Stimulated activated CD4-positive, alpha-beta T cell treated with anti-CD3 and anti-CD28 coated beads, TNF-alpha, amount 100 ng/mL, for 24 hours (primary cell): ENCODE measurements at regions not wholly inside any gene's neighbourhood (a gene's known extent, or its start where the extent isn't known, plus 50 kb on each side); places are given as distances from the start of the nearest gene placed in this dataset.

Experiments
- DNase-seq, 3 experiments: peaks; one replicate each; pipeline ENCODE4 v3.0.0-alpha.2; 2020; ENCODE audit warnings: low read depth in 3 of 3

DNA sequence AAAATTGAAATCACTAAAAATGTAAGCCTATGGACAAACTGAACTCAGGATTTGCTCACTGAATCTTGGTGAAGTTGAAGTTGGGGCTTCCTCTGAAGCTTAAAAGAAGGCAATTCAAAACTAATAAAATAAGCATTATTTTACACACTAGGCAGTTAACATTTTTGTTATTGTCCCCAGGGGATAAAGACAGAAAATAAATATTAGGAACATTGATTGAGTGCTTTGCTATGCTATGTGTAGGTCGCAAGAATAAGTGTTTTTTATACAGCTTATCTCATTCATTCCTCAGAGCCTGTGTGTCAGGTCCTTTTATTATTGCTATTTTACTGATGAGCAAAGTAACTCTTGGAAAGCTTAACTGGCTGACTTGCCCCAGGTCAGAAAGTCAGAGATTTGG, 82.2 kb downstream of the ZNF608 start:
- DNase-seq: no peak

DNA sequence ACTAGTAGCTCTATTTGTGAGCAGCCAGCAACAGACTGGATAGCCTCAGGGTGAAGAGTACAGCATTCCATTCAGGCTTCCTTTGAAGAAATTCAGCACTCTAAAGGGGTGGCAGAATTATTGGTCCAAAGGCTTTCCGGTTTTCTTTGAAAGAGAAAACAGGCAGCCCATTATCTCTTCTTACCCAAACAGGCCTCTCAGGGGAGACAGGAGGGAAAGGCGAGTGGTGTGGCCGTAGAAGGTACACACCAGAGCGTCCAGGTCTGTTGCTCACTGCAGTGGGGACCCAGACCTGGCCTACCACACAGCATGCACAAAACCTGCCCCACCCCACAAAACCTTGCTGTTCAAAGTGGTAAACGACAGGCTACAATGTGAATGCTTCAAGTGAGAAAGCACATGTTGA, 83.3 kb downstream of the ZNF608 start:
- DNase-seq: no peak

DNA sequence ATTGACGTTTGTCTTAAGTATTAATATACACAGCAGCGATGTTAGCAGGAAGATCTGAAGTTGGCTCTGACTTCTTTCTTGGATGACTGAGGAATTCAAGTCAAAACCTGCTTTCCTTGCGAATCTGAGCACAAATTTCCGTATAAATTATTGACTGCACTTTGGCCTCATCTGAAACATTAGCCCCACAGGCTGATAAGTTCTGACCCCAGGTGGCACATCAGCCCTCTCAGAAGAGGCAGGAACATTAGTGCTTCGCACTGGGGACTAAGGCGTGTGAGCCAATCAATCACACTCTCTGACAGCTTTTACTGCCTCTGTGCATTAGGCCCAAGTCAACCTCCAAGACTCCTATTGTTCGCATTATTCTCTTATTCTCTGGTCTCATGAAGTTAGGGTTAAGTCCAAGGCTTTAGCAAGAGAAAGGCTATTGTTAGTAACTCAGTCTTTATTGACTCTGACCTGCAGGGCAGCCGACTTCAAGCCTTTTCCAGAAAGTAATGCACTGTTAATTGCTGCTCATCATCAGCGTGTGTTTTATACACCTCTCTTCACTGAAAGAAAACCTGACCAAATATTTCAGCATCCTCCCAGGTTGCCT, 84.2 kb downstream of the ZNF608 start:
- no peak for DNase-seq

DNA sequence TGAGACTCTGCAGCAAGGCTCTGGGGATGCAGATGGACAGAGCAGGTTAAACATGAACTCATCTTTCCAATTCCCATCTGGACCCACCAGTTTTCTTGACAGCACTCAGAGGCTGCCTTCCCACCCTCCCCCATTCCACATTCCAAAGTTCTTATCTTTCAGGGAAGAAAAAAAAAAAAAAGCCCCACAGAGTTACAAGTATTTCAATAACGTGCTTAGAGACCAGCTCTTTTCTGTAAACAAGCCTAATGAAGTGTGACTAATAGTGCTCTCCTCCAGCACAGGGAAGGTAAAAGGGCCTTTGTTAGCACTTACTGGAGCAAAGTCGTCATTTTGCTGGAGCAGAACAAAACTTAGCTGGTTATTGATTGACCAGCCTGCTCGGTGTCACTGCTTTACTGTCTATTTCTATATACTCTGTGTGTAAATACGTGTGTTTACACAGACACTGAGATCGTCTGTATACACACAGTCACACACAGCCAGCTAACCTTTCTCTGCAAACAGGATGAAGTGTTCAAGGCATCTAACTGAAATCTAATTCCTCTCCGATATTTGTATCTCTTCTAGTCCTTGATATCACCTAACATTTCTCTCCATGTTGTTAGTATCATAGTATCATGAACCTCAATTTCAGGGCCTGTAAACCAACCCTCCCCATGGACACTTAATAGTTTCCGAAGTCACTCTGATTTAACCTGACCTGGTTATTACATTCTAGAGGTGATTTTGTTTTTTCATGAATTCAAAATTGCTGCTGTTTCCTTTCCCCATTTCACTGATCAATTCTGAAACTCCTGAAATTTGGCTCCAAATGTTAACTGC, 84.9 kb downstream of the ZNF608 start:
- DNase-seq: no peak

DNA sequence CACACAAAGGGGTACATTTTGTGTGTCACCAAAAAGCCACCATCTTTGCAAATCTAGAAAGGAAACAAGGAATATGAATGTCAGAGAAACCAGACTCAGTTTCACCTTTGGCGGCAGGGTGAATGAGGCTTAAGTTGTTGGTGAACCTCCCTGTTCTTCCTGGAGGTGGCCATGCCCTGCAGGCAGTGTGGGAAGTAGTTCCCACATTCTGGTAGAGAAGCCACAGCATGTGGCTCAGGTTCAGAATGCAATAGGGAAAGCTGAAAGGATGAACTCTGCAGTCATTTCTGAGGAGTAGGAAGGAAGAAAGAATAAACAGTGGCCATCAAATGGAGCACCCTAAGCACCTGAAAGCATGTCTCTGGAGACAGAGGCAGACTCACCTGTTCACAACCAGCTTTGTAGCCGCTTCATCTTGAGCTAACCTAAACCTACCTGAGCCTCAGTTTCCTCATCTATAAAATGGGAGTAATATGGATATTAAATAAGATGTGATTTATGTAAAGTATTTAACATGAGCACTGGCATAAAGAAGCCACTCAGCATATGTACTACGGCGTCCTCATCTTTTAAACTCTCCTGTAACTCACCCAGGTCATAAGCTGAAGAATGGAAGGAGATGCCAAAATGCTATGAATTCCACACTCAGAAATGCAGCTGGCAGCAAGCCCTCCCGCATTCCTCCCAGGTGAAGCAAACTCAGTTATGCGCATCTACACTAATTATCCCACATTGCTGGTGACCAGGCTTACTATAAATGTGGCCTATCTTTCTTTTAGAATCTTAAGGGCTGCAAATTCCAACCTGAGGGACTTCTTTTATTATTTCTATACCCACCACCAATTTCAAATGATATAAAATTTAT, 86.0 kb downstream of the ZNF608 start:
- no peak for DNase-seq

DNA sequence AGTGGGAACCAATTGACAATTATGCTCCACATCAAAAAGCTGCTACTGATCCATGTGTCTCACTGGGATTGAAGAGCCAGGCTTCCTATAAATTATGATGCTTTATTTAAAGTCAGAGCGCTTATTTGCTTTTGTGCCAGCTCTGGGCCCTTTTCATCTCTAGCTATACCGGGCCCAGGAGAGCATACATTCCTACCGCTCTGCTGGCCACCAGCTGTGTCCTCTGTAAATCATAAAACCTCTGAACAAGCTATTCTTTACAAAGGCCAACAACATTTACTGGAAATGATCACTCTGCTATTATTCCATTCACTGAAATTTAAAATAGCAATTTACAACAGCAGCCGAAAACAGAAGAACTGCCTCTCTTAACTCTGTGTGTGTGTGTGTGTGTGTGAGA, 86.6 kb downstream of the ZNF608 start:
- no peak for DNase-seq

DNA sequence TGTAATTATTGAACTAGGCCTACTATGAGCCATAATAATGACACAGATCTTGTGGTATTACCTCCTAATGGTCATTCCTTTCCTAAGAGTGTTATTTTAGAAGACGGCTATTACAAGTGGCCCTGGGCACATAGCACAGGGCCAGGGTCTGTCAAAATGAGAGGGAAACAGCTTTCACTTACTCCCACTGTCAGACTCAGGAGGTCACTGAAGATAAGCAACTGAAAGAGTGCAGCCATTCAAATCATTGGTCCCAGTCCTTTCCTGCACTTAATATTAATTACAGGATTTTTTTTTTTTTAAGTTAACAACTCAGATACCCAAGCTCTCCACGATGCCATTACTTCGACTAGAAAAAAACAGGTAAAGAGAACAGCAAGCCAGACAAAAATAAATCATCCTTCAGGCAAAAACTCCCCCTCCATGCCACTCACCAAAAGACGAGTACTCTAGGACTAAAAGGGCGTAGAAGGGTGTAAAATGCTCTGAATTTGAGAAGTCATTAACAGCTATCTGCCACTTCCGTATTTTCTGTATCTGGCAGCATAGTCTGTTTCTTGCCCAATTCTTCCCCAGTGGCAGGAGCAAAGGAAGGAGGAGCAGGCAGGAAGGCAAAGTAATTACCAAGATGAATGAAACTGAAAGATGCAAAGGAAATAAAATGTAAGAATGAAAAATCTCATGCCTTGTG, 87.4 kb downstream of the ZNF608 start:
- DNase-seq: no peak

DNA sequence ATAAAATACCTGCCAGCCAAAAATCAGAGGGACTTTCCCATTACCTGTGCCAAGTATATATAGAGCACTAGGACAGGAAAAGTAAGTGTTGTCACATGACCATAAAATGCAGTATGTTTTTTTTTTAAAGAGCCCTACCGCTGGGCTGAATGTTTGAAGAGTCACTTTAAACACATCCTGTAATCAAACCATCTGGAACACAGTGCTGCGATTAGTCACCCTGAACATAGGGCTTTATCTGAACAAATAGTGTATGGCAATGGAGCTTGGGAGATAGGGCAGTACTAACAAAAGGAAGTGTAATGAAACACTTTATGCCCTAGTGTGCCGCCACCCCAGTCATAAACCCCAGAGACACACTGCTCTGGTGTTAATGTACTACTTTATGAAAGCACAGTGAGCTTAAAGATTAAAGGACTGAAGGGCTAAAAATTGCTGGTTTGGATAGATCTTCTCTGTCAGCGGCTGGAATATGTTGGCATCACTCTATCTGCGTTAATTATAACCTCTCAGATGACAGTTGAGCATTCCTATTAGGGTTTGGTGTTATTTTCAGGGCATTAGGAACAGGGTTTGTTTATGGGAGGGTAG, 90.4 kb downstream of the ZNF608 start:
- no peak for DNase-seq

DNA sequence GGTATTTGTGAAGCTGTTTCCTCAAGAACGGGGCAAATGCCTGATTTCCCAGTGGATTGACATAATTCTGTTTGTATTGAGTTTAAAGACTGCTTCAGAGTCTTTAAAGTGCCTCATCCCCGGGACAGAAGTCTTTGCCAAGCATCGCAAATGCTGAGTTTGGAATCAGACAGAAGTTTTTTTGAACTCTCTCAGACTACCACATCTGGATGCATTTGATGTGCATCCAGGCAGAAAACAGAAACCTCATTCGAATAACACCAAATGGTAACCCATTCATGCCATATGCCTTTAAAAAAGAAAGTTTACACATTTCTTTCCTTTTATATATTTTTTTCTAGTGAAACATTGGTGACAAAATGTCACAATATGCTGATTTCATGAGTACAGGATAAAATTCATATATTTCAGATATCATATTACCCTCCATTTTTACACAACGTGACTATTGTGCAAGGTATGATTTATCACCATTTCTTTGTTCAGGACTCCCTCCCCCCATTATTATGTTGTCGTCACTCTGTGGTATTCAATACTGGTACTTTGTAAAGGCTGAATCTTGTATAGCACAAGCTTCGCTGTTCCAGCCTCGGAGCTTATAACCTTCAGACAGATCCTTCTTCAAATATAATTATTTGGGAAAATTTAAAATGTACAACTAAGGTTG, 91.1 kb downstream of the ZNF608 start:
- no peak for DNase-seq

DNA sequence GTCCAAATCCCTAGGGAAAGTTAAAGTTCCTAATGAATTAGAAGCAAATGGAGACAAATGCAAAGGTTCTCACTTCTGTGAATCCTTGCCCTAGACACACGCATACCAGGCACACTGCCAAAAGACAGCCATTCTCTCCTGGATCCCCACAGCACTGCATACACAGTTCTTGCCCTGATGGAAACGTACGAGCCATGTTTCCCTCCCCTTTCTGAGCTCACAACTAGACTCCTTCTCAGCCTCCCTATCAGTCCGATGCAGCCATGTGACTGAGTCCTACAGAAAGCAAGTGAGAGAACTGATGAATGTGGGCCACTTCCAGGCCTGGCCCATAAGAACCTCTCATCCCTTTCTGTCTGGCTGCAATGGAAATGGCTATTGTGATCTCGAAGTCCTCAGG, 92.0 kb downstream of the ZNF608 start:
- DNase-seq: no peak

DNA sequence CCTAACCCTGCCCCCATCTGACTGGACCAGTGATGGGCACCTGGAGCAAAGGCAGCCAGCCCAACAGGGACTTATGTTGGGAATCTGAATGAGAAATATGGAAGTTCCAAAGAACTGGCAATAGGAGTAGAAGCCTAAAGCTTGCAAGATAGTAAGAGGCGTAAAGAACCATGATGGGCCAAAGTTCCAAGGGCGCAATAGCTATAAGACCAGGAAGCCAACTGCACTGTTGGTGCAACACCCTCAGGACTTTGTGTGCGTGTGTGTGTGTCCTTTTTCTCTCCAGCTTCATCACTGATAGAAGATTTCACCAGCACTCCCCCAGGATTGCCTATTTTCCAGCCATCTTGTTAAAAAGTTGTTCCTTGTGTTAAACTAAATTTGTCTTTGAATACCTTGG, 92.8 kb downstream of the ZNF608 start:
- DNase-seq: no peak

DNA sequence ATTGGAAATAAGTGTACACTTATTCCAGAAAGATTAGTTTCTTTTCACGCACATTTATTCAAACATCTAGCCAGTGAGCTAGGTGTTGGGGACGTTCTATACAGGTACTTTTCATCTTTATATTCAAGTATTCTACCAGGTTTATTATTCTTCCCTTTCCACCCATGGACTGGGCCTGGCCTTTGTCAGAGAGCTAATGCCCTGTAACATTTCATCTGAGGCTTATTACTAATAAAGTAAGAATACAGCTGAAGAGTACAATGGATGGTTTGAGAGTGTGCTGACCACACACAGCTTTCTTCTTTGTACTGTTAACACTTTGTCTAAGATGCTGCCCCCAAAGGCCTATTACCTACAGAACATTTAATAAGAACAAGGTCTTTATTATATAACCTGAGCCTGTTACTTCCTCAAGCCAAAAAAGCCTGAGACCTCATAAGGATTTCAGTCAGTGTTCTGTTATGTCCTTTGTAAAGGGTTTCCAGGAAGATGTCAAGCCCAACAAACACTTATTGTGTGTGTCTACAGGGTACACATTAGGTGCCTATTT, 93.5 kb downstream of the ZNF608 start:
- DNase-seq: no peak

DNA sequence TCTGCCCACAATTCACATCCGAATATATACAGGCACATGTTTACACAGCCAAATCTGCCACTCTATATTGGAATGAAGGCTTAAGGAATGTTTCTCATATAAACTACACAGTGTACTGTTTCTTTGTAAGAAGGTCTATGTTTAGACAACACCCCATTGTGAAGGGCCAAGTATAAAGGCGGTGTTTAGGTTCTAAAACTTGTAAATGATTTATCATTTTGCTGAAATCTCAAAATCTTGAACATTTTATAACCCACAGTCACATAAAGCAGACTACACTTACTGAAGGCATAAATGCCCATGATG, 94.0 kb downstream of the ZNF608 start:
- no peak for DNase-seq

DNA sequence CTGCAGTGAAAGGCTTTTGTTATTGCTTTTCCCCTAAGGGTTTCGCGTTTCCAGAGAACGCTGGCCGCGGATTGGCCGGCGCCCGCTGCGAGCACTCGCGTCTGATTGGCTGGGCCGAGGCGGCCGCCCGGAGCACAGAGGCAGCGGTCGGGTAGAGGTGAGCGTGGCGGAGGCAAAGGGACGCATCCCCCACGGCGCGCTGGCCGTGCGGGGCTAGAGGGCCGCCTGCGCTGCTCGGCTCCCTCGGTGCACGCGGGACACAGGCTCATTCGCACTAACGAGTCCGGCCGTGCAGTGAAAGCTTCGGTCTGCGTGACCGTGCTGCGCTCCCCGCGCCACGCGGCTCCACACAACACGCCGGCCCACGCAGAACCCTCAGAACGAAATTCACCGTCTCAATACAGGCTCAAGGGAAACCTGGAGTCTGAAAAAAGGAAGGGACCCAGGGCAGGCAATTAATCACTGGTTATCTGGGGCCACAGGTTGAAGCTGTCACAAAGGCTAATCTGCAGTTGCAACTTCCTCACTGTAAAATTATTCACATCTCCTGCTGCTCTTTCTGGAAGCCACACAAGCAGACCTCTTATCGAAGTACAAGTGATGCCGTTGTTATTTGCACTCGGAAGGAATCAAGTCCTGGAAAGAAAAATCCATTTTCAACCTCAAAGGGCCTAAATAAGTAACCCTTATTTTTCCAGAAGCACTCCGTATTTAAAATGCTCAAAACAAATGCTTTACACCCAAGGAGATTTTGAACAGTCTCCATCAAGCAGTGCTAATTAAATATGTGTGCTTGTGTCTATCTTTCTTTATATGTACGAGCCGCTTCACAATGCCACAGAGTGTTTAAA, 94.6 kb downstream of the ZNF608 start:
- DNase-seq: peak in 1 of 3 experiments; percentile 29

DNA sequence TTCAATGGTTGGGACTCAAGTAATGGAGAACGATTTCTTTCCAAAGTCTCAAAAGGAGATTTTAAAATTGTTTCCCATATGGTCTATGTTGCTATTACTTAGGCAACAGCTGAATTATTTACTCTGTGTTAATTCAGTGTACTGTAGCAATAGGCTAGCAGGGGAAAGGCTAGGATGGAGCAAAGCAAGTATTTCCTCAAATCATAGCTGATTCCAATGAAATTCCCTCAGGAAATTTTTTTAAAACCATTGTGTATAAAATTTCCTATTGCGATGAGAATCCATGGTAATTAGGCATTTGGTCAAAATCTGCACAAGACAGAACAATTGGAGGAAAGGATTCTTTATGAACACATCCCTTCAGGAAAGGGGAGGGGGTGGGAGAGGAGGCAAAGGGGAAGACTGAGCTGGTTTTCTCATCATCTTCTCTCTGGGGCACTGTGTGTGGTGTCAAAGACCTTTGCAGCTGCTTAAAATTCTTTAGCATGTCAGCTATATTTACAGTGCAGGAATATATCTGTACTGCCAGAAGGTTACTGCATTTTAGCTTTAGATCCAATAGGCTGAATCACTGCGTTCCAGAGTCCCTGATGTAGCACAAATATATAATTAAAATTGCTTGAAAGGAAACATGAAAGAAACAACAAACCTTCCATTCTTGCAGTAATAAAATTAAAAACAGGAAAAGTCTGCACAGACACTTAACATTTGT, 95.3 kb downstream of the ZNF608 start:
- no peak for DNase-seq

DNA sequence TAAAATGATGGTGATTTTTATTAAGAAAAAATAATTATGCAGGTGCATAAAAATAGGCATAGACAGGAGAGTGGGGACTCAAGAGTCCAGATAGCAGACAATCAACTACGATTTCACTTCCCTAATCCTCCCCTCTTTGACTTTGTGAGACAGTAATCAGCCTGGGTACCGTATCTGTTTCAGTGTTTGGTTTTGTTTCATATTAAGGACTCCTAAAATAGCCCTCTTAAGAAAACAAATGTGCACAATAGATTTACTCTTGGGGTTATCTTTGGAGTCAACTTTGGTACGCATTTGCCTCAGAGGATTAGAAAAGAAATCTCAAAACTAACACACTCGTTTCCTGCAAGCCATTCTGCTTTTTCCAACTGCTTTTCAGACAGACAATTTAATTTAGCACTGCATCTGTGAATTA, 96.3 kb downstream of the ZNF608 start:
- DNase-seq: no peak

DNA sequence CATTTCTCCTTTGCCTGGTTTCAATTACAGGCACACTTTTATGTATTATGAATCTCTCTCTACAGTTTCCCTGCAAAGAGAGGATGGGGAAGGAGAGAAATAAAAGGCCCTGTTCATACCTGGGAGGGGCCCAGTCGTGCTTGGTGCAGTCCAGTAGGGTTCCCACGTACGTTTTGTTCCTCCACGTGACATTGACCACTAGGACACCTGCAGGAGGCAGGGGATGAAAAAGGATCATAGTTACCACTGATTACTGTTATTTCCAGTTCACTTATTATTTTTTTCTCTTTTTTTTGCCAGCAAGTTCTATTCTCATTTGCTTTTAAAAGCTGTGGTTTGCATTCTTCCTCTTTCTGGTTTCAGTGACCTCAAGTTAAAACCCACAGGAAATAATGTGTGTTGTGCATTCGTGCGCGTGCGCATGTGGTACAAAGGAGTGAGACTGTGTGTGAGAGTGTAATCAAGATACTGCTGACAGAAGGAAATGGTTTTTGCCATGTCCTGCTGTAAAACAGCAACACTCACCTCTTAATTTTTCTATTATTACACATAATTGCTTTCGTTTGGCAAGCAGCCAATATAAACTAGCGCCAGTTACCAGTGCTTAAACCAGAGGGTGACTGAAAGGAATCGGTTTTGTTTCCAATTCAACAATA, 96.8 kb downstream of the ZNF608 start:
- DNase-seq: peak; percentile 9 to 57 (median 15)

DNA sequence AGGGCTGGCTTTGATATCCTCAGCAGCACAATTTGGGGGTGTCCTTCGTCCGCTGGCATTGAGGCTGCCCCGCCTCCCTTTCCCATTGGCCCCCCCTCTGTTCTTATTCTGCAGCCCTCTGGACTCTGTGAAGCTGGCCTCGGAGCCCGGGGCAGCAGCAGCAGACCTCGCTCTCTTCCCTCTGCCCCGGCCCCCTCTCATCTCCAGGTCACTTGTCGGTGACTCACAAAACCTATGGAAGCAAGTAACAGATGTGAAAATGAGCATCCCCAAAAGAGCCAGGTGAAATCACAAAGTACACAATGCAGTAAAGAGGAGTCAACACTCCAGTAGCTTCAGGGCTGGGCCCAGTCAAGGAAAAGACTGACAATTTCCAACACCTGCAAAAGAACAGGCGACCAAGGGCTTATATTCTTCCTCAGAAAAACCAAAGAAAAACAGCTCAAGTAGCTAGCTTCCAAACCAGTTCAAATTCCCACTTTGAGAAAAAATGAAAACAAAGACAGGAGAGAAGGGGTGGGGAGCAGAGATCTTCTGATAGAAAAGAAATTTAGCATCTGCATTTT, 97.5 kb downstream of the ZNF608 start:
- no peak for DNase-seq
